Left hindlimb (tissue), 1 donor: ENCODE measurements at regions not wholly inside any gene's neighbourhood (a gene's known extent, or its start where the extent isn't known, plus 50 kb on each side); places are given as distances from the start of the nearest gene placed in this dataset.
"Not testable (repeated sequence)": the region's sequence is repeated elsewhere in the genome, so short reads cannot be mapped to it uniquely, and the experiment has no call there.

Experiments
- DNase-seq: peaks from one replicate; pipeline ENCODE4 v3.0.0-alpha.2; 2018

GRCh38 chr4:23978002-23978401 lies 88.2 kb upstream of the PPARGC1A start:
- no peak for DNase-seq

- no peak for DNase-seq
Observed at GRCh38 chr4:23976423-23976822, 86.6 kb upstream of the PPARGC1A start.

GRCh38 chr4:23973308-23973855 lies 83.5 kb upstream of the PPARGC1A start:
- DNase-seq: no peak

GRCh38 chr4:23972805-23973204 lies 83.0 kb upstream of the PPARGC1A start:
- no peak for DNase-seq

GRCh38 chr4:23972187-23972586 lies 82.3 kb upstream of the PPARGC1A start:
- DNase-seq: no peak

- DNase-seq: no peak
Observed at GRCh38 chr4:23970201-23970850, 80.5 kb upstream of the PPARGC1A start.

- no peak for DNase-seq
Observed at GRCh38 chr4:23969635-23970145, 79.8 kb upstream of the PPARGC1A start.

GRCh38 chr4:23967281-23967680 lies 77.4 kb upstream of the PPARGC1A start:
- DNase-seq: no peak

GRCh38 chr4:23966725-23967124 lies 76.9 kb upstream of the PPARGC1A start:
- no peak for DNase-seq

GRCh38 chr4:23962462-23962861 lies 72.6 kb upstream of the PPARGC1A start:
- DNase-seq: no peak

GRCh38 chr4:23961395-23961794 lies 71.5 kb upstream of the PPARGC1A start:
- DNase-seq: not testable (repeated sequence)

- DNase-seq: no peak
Observed at GRCh38 chr4:23959396-23960148, 69.7 kb upstream of the PPARGC1A start.

GRCh38 chr4:23958749-23959148 lies 68.9 kb upstream of the PPARGC1A start:
- DNase-seq: no peak

- no peak for DNase-seq
Observed at GRCh38 chr4:23957465-23957864, 67.6 kb upstream of the PPARGC1A start.

GRCh38 chr4:23956601-23957364 lies 66.9 kb upstream of the PPARGC1A start:
- no peak for DNase-seq

GRCh38 chr4:23952258-23952657 lies 62.4 kb upstream of the PPARGC1A start:
- DNase-seq: no peak

- DNase-seq: no peak
Observed at GRCh38 chr4:23947826-23948225, 58.0 kb upstream of the PPARGC1A start.

- DNase-seq: no peak
Observed at GRCh38 chr4:23946299-23946698, 56.5 kb upstream of the PPARGC1A start.

GRCh38 chr4:23945451-23946017 lies 55.7 kb upstream of the PPARGC1A start:
- no peak for DNase-seq

GRCh38 chr4:23944556-23944955 lies 54.7 kb upstream of the PPARGC1A start:
- not testable (repeated sequence) for DNase-seq

GRCh38 chr4:23943478-23943877 lies 53.6 kb upstream of the PPARGC1A start:
- no peak for DNase-seq

- DNase-seq: no peak
Observed at GRCh38 chr4:23942471-23942870, 52.6 kb upstream of the PPARGC1A start.
